GM18870 (cell line): ENCODE measurements at regions not wholly inside any gene's neighbourhood (a gene's known extent, or its start where the extent isn't known, plus 50 kb on each side); places are given as distances from the start of the nearest gene placed in this dataset.
"Not testable (repeated sequence)": the region's sequence is repeated elsewhere in the genome, so short reads cannot be mapped to it uniquely, and the experiment has no call there.

Experiments
- ATAC-seq: cut with Tn5 transposase; IDR thresholded peaks from one replicate; pipeline ENCODE4 v1.9.1; 2021; ENCODE audit warnings: moderate library complexity; ENCODE audit not compliant: unreplicated experiment

GRCh38 chr2:65974067-65974723, 460.7 kb upstream of the MEIS1 start:
- ATAC-seq = no peak

- ATAC-seq = no peak
Measured at GRCh38 chr2:65969161-65969560, 465.8 kb upstream of the MEIS1 start.

- not testable (repeated sequence) for ATAC-seq
Measured at GRCh38 chr2:65963303-65963702, 471.6 kb upstream of the MEIS1 start.

- ATAC-seq = no peak
Measured at GRCh38 chr2:65960953-65961352, 474.0 kb upstream of the MEIS1 start.

DNA sequence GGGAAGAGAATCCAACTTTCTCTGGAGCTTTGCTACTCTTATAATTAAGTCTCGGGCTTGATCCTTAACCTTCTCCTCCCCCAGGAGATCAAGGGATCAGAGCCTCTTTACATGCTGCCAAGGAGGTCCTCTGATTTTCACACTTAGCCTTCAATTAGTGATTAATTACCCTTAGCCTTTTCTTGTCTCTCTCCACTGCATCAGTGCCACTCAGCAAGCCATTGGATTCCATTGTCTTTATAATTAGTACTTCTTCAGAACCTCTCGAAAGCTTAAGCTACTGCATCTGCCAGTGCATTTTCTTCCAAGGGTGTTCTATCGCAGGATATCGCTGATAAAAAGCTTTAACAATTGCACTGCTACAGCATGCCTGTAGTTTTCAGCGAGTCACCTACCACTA, 477.0 kb upstream of the MEIS1 start:
- ATAC-seq = no peak

GRCh38 chr2:65957454-65957853, 477.5 kb upstream of the MEIS1 start:
- no peak for ATAC-seq

DNA sequence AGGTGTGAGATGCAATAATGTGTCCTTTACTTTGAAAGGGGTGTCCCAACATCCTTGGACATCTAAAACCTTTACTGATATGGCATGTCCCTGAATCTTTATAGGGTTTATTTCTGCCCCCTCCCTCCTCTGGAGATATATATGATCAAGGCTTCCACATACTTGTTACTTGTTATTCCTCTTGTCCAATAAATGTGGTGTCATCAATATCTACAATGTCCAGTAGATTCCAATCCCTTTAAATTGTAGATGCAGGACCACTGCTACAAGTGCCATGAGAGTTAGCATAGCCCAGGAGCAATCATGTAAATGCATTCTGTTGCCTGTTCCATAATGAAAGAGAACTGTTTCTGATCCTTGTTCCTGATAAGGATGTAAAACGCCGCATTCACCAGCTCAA, 479.7 kb upstream of the MEIS1 start:
- no peak for ATAC-seq

GRCh38 chr2:65952966-65953761, 481.8 kb upstream of the MEIS1 start:
- no peak for ATAC-seq

DNA sequence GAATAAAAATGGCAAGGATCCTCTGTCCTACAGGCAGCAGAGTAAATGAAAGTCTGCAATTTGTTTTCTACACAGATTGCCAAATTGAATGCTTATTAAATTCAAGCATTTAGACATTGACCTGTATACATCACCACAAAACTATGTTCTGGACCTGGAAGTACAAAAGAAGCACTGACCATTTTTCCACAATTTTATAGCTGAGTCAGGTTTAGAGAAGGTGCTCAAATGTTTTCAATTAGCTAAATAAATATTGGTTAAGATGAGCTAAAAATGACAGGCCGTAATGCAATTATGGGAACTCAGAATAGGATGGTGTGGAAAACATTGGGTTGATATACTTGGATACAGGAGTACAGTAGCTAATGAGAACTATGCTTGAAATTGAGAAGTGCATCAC, 490.7 kb upstream of the MEIS1 start:
- ATAC-seq = no peak

DNA sequence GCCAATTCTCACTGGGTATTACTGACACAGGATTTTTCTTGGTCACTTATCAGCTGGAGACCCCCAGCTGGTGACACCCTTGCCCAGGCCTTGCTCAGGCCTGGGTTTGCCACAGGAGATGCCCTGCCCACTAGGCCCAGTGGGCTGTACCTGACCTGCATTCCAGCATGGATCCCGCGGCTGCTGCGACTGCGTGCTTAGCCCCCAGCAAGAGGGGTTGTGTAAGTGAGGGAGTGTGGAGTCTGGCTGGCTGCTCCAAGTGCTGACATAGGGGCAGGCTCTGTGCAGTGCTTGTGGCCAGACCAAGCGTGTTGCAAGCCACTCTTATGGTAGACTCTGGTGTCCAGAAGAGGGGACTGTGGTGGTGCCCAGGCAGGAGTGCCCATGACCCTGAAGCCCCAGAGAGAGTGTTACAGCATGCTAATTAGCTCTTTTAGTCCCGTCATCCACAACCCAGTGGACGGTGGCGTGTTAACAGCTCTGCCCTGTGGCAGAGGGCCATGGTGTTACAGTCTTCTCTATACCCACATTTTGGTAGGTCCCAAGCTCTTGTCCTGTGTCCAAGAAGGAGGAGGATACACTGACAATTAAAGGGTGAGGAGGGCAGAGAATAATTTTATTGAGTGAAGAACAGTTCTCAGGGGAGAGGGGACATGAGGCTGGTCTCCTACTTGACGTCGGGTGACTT, 491.7 kb upstream of the MEIS1 start:
- ATAC-seq = no peak

- no peak for ATAC-seq
Measured at GRCh38 chr2:65940856-65941255, 494.1 kb upstream of the MEIS1 start.

DNA sequence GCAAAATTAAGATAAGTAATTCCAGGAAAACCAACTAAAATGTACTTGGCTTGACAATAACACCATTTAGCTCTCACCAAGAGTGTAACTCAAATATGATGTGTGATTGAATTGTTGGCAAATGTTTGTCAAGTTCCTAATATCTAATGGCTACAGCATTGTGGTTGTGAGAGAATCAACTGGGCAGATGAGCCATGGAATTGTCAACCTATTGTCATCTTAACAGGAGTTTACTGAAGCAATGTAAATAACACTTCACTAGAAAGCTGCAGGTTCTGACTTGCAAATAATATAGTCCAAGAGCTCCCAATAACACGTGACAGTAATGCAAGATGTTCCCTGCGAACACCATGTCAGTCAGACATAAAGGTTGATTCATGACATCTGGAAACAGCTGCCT, 495.2 kb upstream of the MEIS1 start:
- no peak for ATAC-seq

- no peak for ATAC-seq
Measured at GRCh38 chr2:65937379-65938160, 497.4 kb upstream of the MEIS1 start.

DNA sequence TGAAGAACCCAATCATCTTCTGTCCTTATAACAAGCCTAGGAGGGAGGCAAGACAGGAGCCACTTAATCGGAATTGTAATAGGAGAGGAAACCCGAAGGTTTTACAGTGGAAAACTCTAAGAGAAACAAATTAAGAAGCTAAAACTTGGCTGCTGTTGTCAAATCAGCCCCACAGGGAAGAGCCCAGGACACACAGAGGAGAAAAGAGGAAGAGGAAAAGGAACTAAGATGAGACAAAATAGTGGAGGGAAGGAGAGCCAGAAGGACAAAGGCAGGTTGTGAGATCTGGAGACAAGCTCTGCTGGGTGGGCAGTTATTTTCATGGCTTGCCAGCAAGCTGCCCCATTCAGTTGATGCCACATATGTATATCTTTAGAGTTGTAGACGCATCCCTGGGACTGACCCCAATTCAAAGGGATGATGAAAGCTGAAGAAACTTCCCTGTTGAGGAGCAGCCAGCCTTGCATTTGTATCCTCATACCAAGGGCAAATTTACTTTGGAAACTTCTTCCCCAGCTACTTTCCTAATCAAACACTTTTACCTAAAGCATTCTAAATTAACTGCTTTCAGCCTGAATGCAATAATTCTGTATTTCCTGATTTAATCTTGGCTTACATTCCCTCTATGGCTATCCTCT, 499.8 kb upstream of the MEIS1 start:
- no peak for ATAC-seq

GRCh38 chr2:65932571-65932970, 500.2 kb upstream of the SPRED2 start:
- no peak for ATAC-seq

DNA sequence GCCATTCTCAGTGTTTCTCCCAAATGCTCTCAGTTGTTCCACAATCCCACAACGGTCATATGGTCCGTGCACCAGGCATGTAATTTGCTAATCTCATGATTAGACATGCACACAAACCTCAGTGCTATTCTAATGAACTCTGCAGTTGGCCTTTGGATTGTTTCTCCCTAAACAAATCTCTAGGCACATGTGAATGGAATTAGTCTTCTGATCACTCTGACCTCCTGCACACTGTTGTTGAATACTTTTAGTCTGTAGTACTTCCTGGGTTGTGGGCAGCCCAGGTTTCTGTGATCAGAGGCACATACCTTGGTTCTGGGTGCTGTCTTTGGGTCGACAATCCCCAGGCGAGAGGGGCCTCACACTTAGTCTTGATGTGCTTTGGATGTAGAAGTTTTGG, 498.7 kb upstream of the SPRED2 start:
- no peak for ATAC-seq

DNA sequence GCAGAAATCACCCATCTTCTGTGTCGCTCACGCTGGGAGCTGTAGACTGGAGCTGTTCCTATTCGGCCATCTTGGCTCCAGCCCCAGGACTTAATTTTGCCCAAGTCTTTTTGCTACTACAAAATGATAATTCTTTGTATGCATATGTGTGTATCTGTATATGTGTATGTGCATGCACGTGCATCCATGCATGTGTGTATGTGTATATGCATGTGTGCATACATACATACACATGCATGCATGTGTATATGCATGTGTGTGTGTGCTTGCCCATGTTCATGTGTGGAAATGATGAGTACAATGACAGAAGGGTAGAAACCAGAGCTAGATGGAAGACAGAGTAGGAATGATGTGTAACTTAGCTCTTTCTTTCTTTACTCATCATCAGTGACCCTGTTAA, 497.9 kb upstream of the SPRED2 start:
- no peak for ATAC-seq

- not testable (repeated sequence) for ATAC-seq
Measured at GRCh38 chr2:65929664-65930063, 497.3 kb upstream of the SPRED2 start.

DNA sequence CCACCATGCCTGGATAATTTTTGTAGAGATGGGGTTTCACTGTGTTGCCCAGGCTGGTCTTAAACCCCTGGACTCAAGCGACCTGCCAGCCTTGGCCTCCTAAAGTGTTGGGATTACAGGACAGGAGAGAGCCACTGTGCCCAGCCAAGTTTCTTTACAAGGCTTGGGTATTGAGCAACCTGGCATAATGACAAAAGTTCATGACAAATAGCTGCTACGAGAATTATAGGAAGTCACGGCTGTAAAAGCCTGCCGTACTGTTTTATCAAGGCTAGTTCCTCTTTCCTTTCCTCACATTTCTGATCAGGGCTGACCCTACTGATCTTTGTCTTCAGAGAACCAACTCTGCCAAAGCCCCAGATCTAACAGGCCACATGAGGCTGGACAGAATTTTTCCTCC, 490.4 kb upstream of the SPRED2 start:
- no peak for ATAC-seq

- peak; percentile 60 for ATAC-seq
Measured at GRCh38 chr2:65922030-65922429, 489.6 kb upstream of the SPRED2 start.

- ATAC-seq = no peak
Measured at GRCh38 chr2:65921116-65921515, 488.7 kb upstream of the SPRED2 start.
